Mononuclear cell (primary cell): ENCODE measurements at regions not wholly inside any gene's neighbourhood (a gene's known extent, or its start where the extent isn't known, plus 50 kb on each side); places are given as distances from the start of the nearest gene placed in this dataset.

Experiments
- H3K27me3 ChIP-seq: 2 replicates; pipeline ENCODE4 v1.6.0; 2011; ENCODE audit warnings: low read length, control low read depth; ENCODE audit not compliant: insufficient read depth
- H3K4me1 ChIP-seq: 2 replicates; pipeline ENCODE4 v1.5.1; 2011; ENCODE audit warnings: mild to moderate bottlenecking, low read length, control low read depth; ENCODE audit not compliant: insufficient read depth
- H3K4me3 ChIP-seq: 2 replicates; pipeline ENCODE4 v1.5.1; 2011; ENCODE audit warnings: mild to moderate bottlenecking, low read length, moderate library complexity
- H3K9me3 ChIP-seq: 2 replicates; pipeline ENCODE4 v1.5.1; 2011; ENCODE audit warnings: low read depth, mild to moderate bottlenecking, control low read depth, low read length

DNA sequence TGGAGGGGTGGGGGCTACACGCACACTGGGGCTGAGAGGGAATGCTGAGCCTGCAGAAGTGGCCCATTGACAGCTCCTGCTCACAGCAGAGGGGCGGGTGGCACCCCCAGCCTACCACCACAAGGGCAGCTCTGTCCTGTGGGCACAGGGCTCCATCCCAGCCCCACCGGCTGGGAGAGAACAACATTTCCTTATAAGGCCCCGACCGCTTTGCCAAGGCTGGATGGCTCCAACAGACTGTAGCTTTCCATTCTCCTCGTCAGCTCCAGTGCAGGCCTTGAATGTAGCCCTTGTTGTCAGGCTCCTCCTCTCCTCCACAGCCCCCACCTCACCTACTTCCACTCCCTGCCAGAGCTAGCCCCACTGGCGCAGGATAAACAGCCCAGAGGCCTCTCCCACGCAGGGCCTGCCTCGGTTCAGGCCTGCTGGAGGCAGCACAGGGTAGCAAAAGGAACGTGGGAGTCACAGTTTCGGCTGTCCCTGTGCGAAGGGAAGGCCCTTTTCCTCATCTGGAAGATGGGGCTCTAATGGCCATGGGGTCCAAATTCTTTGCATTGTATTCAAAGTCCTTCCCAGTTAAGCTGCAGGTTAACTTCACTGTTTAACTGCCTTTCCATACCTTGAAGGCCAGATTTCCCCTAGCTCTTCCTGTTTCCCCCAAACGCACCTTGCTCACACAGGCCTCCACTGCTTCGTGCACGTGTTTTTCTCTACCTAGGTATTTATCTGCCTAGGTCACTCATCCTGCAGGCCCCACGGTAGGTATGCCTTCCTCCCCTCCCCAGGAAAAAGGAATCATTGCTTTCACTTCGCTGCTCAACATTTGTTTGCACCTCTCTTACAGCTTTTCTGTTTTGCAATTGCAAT lies 101.6 kb upstream of the LPP start:
- H3K9me3 ChIP-seq = no peaks in the 10 kb centered on the region
- peaks cover 13% of the 10 kb centered on the region for H3K4me1 ChIP-seq
- H3K27me3 ChIP-seq = no peaks in the 10 kb centered on the region
- no peak overlapping the region for H3K4me3 ChIP-seq

DNA sequence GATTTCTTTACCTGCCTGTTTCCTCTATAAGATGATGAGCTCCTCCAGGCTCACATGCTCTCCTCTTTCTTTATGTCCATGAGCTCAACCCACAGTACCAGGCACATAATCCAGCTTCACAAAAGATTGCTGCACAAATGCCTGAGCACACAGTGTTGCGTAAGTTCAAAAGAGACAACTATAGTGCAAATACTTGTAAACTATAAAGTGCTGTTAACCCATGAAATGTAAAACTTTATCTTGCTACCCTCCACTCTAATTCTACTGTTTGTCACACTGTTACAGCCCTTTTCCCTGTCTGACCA lies 101.0 kb upstream of the LPP start:
- Histone ChIP-seq H3K4me3 (no peak overlapping the region), H3K27me3 (no peaks in the 10 kb centered on the region), H3K9me3 (no peaks in the 10 kb centered on the region), H3K4me1 (peaks cover 13% of the 10 kb centered on the region)

DNA sequence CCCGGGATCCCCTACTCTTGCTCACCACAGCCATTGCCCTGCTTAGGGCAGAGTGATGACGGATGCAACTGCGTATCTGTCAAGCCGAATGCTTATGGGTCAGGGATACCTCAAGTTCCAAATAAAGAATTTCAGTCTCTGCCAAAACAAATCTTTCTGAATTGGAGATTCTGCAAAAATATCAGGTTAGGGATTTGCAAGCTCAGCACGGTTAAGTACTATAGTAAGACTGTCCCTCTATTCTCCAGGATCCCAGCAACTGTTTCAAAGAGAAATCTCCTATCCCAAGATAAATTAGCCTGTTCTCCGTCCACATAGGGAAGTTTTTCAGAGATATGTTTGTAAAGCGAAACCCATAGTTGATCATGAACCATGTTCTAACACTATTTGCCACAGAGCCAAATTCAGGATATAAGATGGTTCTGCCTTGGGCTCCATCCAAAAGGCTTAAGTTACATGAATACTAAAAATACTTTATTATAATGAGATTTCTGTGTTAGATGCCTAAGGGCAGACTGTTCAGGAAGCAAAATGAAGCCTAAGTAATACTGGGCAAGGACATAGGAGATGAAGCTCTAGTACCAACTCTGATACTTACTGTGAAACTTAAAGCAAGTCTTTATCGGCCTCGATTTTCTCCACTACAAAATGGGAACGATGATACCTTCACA lies 100.1 kb upstream of the LPP start:
- H3K9me3 ChIP-seq = no peaks in the 10 kb centered on the region
- H3K4me1 ChIP-seq = peaks cover 13% of the 10 kb centered on the region
- H3K27me3 ChIP-seq = no peaks in the 10 kb centered on the region
- H3K4me3 ChIP-seq = no peak overlapping the region

DNA sequence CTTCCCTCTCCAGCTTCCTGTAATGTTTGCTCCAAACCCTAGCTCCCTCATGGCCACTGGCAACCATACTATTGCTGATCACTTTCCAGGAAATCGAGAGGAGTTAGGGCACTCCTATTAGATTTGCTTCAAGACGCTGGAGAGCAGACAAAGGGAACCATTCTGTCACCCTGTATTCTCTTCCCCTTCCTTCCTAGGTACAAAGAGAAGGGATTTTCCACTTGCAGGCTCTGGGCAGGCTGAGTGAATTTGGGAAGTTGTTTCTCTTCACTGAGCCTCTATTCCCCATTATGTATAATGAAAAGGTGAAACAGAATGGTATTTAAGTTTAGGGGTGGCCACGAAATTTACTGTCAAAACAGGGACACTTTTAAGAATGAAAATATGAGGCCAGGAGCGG lies 99.4 kb upstream of the LPP start:
- Histone ChIP-seq H3K4me1 (peaks cover 8% of the 10 kb centered on the region), H3K27me3 (no peaks in the 10 kb centered on the region), H3K4me3 (no peak overlapping the region), H3K9me3 (no peaks in the 10 kb centered on the region)

DNA sequence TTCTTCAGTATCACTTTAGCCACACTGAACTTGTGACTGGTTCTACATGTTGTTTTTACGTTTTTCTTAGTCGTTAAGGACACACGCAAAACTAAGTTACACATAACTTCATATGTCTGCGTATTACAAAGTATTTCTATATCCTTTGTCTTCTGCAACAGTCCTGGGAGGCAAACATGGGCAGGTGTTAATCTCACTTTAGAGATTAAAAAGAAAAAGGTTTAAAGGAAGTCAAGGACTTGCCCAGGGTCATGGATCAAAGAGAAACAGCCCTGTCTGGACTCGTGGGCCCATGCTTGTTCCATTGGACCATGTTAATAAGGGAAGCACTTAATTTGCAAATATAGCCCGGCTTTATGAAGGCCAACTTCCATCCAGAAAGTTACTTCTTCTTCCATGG lies 98.6 kb upstream of the LPP start:
- peaks cover under 1% of the 10 kb centered on the region for H3K4me1 ChIP-seq
- no peaks in the 10 kb centered on the region for H3K9me3 ChIP-seq
- no peak overlapping the region for H3K4me3 ChIP-seq
- no peaks in the 10 kb centered on the region for H3K27me3 ChIP-seq

DNA sequence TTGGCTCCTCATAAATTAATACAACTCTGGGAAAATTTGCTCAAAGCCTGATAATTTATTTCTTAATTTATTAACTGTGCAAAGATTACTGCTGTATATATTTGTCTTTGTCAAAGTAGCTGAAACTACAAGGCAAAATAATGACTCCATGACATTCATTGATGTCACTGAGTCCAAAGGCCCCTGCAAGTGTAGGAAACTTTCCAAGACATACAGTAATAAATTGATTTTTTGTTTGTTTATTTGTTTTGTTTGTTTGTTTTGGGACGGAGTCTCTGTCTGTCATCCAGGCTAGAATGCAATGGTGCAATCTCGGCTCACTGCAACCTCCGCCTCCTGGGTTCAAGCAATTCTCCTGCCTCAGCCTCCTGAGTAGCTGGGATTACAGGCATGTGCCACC lies 96.8 kb upstream of the LPP start:
- Histone ChIP-seq H3K4me3 (no peak overlapping the region), H3K9me3 (no peaks in the 10 kb centered on the region), H3K4me1 (peaks cover 6% of the 10 kb centered on the region), H3K27me3 (no peaks in the 10 kb centered on the region)

DNA sequence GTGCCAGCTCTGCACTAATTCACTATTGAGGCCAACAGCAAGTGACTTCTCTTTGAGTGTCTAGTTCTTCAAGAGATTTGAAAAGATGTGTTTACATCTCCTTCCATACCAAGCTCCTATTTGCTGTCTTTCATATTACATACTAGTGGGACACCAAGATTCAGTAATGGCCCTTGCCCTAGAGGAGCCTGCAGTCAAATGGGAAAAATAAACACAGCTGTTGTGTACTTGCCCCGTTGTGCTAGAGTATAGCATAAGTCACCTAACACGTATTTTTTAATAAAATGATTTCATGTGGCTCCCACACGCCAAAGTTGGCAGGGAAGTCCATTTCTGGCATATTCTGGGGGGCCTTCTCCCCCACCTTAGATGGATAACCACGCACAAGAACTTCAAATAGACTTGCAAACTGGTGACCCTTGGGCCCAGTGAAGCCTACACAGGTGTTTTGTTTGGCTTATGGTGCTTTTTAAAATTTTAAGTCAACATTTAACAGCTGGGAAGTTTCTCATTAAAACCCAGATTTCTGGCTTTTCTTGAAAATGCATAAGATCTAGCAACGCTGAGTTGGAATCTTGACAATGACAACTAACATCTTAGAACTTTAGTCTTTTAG lies 95.3 kb upstream of the LPP start:
- Histone ChIP-seq H3K27me3 (no peaks in the 10 kb centered on the region), H3K4me3 (no peak overlapping the region), H3K9me3 (no peaks in the 10 kb centered on the region)

DNA sequence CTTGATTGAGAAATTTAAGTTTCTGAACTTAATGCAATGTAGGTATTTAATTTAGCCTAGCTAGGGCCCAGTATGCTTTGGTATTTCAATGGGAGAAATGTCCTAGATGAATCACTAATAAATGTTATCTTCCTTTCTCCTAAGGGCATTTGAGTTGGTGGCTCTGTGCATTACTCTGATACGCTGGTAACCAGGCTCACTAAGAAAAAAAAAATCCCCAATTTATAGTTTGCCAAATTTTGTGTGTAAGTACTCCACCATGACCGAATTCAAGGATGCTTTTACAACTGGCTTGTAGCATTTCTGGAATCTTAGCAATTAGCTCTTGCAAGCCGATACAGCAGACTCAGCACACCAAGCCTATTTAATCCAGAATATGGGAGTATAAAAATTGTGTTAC lies 94.6 kb upstream of the LPP start:
- H3K4me1 ChIP-seq = peaks cover 6% of the 10 kb centered on the region
- H3K9me3 ChIP-seq = no peaks in the 10 kb centered on the region
- H3K4me3 ChIP-seq = no peak overlapping the region
- no peaks in the 10 kb centered on the region for H3K27me3 ChIP-seq

More for the DNA sequence above, 95.3 kb upstream of the LPP start:
- H3K4me1 ChIP-seq = peaks cover 6% of the 10 kb centered on the region

DNA sequence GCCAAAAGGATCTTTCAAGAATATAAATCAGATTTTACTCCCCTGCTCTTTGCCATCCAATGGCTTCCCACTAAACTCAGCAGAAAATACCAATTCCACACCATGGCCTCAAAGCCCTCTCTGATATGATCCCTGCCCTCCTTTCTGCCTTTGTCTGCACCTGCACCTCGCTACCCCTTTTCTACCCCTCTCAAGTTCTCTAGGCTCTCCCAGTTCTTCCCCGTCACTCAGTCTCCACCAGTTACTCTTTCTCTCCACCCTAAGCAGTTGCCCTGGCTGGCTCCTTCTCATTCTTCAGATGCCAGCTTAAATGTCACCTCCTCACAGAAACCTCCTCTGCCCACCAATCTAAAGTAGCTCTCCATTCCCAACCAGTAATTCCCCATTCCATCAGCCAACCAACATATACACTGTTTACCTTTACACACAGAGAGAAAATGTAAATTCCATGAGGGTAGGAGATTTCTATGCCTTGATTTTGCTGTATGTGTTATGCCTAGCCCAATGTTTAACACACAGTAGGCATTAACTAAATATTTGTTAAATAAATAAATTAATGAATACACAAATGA lies 93.6 kb upstream of the LPP start:
- Histone ChIP-seq H3K27me3 (no peaks in the 10 kb centered on the region), H3K4me3 (no peak overlapping the region), H3K9me3 (no peaks in the 10 kb centered on the region), H3K4me1 (peaks cover 6% of the 10 kb centered on the region)

DNA sequence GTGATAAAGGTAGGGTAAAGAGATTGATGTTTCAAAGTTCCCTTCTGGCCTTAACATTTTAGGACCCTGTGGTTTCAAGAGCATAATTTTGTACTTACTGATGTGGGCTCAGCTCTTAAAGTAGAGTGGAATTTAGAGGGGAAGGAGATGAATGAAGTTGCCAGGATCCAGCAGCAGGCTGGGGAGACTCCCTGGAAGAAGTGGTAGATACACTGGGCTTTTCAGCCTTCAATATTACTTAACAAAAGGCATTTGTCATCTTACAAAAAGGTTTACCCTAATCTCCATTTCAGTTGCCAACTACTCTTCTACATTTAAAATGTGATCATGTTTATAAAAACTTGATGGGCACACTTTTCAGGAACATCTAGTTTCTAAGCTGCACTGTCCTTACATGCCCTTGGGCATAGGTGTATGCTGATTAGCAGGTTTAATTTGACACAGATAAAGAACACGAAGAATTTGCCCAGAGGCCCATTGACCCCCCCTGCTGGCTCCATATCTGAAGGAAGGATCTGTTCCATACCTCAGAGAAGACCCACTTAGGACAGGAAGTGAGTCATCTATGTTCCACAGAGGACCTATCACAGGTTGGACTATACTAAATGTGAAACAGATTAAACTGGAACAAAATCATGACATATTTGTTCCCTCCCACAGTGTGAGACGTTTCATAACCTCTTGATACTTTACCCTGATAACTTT lies 93.0 kb upstream of the LPP start:
- no peaks in the 10 kb centered on the region for H3K9me3 ChIP-seq
- peaks cover 6% of the 10 kb centered on the region for H3K4me1 ChIP-seq
- H3K4me3 ChIP-seq = no peak overlapping the region
- no peaks in the 10 kb centered on the region for H3K27me3 ChIP-seq

DNA sequence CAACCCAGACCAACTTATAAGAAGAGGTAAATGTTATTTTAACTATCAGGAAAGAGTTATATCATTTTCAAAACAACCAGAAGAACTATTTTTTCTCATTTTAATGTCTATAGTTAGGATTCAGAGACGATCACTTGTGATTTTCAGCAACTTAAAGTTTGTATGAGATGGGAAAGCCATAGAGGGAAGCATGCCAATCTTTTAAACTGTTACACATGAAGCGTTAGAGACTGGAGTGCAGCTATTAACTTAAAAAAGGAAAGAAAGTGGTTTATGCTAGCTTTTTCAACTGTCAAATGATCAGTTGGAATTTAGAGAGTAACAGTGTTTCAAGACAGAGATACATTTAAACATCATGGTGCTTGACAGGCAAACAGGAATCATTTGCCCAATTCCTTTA lies 91.7 kb upstream of the LPP start:
- Histone ChIP-seq H3K9me3 (no peaks in the 10 kb centered on the region), H3K4me3 (no peak overlapping the region), H3K4me1 (peaks cover 6% of the 10 kb centered on the region), H3K27me3 (no peaks in the 10 kb centered on the region)

DNA sequence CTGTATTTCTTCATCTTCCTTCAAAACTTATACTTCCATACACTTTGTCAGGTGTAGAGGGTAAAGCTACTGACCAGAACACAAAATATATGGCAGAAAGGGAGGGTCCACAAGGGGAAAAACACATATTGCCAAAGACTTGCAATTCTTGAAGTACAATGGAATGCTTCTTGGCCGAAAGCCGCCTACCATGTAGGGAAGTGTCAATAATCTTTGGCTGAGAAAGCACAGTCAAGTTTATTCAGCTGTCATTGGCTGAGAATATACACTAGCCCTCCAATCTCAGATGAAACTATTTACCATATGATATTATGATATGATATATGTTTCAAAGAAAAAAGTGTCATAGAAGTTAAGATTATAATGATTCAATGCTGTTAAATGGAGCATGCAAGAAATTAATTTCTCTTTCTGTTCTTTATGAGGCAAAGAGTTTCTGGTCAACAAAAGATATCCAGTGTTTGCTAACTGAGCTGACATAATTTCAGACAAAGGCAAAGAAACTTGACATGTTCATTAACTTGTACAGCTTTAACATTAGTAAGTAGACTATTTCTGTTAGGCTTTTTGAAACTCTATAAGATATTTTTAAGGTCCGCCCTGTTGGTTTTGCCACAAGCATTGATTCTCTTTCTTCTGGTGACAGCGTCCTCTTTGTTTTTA lies 89.0 kb upstream of the LPP start:
- no peaks in the 10 kb centered on the region for H3K27me3 ChIP-seq
- no peaks in the 10 kb centered on the region for H3K9me3 ChIP-seq
- no peak overlapping the region for H3K4me3 ChIP-seq
- peaks cover 6% of the 10 kb centered on the region for H3K4me1 ChIP-seq

DNA sequence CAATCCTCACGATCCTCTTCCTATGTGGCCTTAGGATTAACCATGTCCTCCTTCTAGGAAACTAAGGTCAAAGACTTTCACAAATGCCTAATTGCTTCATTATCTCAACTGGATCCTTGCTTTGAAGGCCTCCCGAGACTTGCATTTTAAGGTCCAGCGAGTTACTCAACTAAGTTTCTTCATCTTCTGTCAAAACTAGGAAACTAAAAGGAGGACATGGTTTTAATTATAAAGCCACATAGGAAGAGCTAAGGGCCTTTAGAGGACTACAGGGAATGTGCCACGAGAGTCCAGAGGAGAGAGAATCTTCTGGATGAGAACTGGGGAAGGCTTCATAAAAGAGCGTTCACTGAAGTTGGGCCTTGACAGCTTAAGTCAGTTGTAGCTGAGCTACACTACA lies 87.8 kb upstream of the LPP start:
- H3K27me3 ChIP-seq = no peaks in the 10 kb centered on the region
- H3K9me3 ChIP-seq = no peaks in the 10 kb centered on the region
- no peak overlapping the region for H3K4me3 ChIP-seq
- H3K4me1 ChIP-seq = peaks cover 4% of the 10 kb centered on the region

DNA sequence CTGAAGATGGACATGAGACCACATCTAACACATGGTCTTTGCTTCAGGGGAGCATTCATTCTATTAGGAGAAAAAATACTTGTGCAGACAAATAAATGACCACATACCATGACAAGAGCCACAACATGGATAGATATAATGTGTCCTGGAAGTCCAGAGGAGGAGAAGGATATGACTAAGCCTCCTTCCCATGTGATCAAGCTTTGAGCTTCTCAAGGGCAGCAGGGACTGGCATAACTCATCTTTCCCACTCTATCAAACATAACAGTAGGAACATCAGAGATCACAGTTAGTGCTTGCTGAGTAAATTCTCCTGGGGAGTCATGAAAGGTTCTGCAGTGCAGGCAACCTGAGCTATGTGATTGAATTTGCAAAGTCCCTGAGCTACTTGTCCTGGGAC lies 86.0 kb upstream of the LPP start:
- Histone ChIP-seq H3K9me3 (no peaks in the 10 kb centered on the region), H3K4me1 (no peaks in the 10 kb centered on the region), H3K27me3 (no peaks in the 10 kb centered on the region), H3K4me3 (no peak overlapping the region)
